SKM-1 (cell line): ENCODE measurements at regions not wholly inside any gene's neighbourhood (a gene's known extent, or its start where the extent isn't known, plus 50 kb on each side); places are given as distances from the start of the nearest gene placed in this dataset.

Experiments
- DNase-seq: peaks from one replicate; lab custom pipeline; 2025; ENCODE audit not compliant: unreplicated experiment; lab: John Stamatoyannopoulos, UW

DNA sequence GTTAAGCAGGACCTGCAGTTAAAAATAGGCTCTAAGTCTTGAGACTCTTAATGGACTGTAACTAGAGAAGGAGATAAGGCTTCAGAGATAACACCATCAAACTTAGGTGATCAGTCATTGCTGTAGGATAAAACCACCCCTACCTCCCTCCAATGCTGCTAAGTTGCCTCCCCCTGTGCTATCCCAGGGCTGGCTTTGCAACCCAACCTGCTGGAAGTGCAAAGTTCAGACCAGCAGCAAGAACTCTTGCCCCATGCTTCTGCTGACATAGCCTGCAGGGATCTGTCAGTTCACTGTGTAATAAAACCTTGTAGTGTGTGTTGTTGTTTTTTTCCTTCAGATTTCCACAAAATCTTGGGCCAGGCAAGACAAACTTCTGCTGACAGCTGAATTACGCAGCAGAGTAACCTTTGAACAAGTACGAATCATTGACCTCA, 57.4 kb upstream of the EPB41L3 start:
- DNase-seq, result no peak

DNA sequence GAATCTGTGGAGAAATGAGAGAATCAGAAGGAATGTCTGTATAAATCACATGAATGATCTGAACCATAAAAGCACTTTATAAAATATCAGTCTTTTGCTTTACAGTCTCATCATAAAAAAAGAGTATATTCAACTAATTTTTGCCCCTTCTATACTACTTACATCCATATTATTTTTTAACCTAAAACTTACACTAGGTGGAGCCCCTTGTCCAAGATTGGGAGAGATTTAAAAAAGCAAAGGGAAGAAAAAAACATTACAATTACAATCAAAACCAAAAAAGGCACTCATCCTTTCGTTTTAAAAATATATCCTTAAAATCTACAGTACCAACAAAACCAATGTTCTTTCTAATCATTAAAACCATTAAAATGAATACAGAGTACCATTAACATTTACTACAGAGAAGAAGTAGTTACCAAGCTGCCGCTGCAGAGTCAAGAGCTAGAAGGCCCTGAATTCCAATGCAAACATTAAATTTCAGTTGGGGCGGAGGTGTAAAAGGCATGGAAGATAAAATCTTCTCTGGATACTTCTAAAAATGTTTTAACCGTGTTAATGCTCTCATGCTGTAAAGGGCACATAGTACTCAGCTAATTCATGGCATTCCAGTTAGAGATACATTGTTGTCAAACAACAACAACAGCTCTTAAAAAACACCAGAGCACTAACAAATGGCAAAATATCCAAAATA, 56.7 kb upstream of the EPB41L3 start:
- no peak for DNase-seq

DNA sequence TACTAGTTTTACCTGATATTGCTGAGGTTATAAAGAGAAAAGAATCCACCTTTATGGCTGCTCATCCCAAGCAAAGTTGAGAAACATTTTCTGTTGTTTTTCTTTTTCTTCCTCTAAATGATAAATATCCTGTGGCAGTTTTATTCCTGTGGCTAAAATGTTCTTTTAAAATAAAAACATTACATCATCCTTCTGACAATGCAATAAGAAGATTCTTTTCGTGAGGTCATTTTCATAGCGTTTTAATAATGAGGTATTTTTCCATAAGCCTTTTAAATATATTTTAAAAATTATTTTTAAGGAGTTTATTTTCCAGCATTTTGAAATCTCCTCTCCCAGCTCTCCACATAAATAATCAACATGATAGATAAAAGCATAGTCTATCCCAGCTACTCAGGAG, 52.8 kb upstream of the EPB41L3 start:
- DNase-seq, result no peak
